ENCODE measurements at regions not wholly inside any gene's neighbourhood (a gene's known extent, or its start where the extent isn't known, plus 50 kb on each side); places are given as distances from the start of the nearest gene placed in this dataset.

GRCh38 chr9:115913696-115914095 lies 239.9 kb upstream of the PAPPA start:
- TF ChIP-seq CTCF (IDR thresholded peaks at IDR 0.05), result no peak
- TF ChIP-seq EP300 (IDR thresholded peaks at IDR 0.05), result no peak

Measured in upper lobe of left lung (tissue), 4 donors.